GM19239 (cell line): ENCODE measurements at regions not wholly inside any gene's neighbourhood (a gene's known extent, or its start where the extent isn't known, plus 50 kb on each side); places are given as distances from the start of the nearest gene placed in this dataset.
"Not testable (repeated sequence)": the region's sequence is repeated elsewhere in the genome, so short reads cannot be mapped to it uniquely, and the experiment has no call there.

ENCODE experiments used
- DNase-seq: peaks from one replicate; pipeline ENCODE4 v3.0.0; 2011; ENCODE audit warnings: low spot score; ENCODE audit not compliant: insufficient read length
- FAIRE-seq: peaks from 2 replicates; lab custom pipeline; 2011; peaks lifted over from hg19 to GRCh38; lab: Jason Lieb, UNC

- DNase-seq (no peak), FAIRE-seq (no peak)
Measured at GRCh38 chr12:131364903-131365820, 345.7 kb upstream of the SFSWAP start.

- DNase-seq (no peak), FAIRE-seq (no peak)
Measured at GRCh38 chr12:131365821-131366260, 345.0 kb upstream of the SFSWAP start.

- DNase-seq, result no peak
- no peak for FAIRE-seq
Measured at GRCh38 chr12:131366261-131366871, 344.5 kb upstream of the SFSWAP start.

- FAIRE-seq, result not testable (repeated sequence)
Measured at GRCh38 chr12:131367067-131367982, 343.6 kb upstream of the SFSWAP start.

GRCh38 chr12:131367983-131368667, 342.8 kb upstream of the SFSWAP start:
- no peak for DNase-seq
- no peak for FAIRE-seq

More at GRCh38 chr12:131367067-131367982, 343.6 kb upstream of the SFSWAP start:
- DNase-seq, result not testable (repeated sequence)

- FAIRE-seq (no peak), DNase-seq (no peak)
Measured at GRCh38 chr12:131368668-131369071, 342.2 kb upstream of the SFSWAP start.

GRCh38 chr12:131369094-131369845, 341.6 kb upstream of the SFSWAP start:
- FAIRE-seq (no peak), DNase-seq (no peak)

- no peak for DNase-seq
- FAIRE-seq, result no peak
Measured at GRCh38 chr12:131370321-131370720, 340.6 kb upstream of the SFSWAP start.

- no peak for DNase-seq
- FAIRE-seq, result no peak
Measured at GRCh38 chr12:131370791-131371347, 340.0 kb upstream of the SFSWAP start.

- no peak for FAIRE-seq
- DNase-seq, result no peak
Measured at GRCh38 chr12:131371401-131372170, 339.3 kb upstream of the SFSWAP start.

- DNase-seq, result no peak
- FAIRE-seq, result no peak
Measured at GRCh38 chr12:131372171-131372475, 338.8 kb upstream of the SFSWAP start.

GRCh38 chr12:131372706-131373195, 338.1 kb upstream of the SFSWAP start:
- FAIRE-seq (no peak), DNase-seq (no peak)

- DNase-seq (no peak), FAIRE-seq (no peak)
Measured at GRCh38 chr12:131375261-131375971, 335.5 kb upstream of the SFSWAP start.

- DNase-seq, result no peak
- FAIRE-seq, result no peak
Measured at GRCh38 chr12:131375972-131376345, 334.9 kb upstream of the SFSWAP start.

GRCh38 chr12:131378176-131378842, 332.6 kb upstream of the SFSWAP start:
- DNase-seq (no peak), FAIRE-seq (no peak)

GRCh38 chr12:131378861-131379665, 331.8 kb upstream of the SFSWAP start:
- FAIRE-seq, result no peak
- no peak for DNase-seq
